ENCODE measurements at regions not wholly inside any gene's neighbourhood (a gene's known extent, or its start where the extent isn't known, plus 50 kb on each side); places are given as distances from the start of the nearest gene placed in this dataset.

DNA sequence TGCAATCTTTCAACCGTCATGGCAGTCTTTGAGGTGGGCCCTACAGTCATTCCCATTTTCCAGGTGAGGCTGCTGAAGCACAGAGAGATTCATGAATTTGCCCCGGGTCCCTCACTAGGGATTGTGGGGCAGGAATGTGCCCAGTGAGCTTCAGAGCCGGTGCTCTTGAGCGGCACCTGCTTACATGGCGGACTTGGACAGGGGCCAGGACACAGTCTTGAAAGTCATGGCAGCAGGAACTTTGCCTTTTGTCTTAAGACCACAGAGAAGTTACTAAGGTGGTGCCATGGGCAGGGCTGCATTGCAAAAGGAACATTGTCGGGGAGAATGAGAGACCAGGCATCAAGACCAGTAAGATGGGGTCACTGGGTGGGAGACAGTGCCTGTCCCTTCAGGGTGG is 363.4 kb downstream of the FOXL1 start:
- TF ChIP-seq, protein P1, sequence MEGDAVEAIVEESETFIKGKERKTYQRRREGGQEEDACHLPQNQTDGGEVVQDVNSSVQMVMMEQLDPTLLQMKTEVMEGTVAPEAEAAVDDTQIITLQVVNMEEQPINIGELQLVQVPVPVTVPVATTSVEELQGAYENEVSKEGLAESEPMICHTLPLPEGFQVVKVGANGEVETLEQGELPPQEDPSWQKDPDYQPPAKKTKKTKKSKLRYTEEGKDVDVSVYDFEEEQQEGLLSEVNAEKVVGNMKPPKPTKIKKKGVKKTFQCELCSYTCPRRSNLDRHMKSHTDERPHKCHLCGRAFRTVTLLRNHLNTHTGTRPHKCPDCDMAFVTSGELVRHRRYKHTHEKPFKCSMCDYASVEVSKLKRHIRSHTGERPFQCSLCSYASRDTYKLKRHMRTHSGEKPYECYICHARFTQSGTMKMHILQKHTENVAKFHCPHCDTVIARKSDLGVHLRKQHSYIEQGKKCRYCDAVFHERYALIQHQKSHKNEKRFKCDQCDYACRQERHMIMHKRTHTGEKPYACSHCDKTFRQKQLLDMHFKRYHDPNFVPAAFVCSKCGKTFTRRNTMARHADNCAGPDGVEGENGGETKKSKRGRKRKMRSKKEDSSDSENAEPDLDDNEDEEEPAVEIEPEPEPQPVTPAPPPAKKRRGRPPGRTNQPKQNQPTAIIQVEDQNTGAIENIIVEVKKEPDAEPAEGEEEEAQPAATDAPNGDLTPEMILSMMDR (conservative IDR thresholded peaks at IDR 0.05; ENCODE audit: low read depth, low read length) = no peak
- TF ChIP-seq EZH2 (IDR thresholded peaks at IDR 0.05; ENCODE audit: borderline replicate concordance, low read depth, low read length, poor library complexity, severe bottlenecking) = no peak
